ENCODE measurements at regions not wholly inside any gene's neighbourhood (a gene's known extent, or its start where the extent isn't known, plus 50 kb on each side); places are given as distances from the start of the nearest gene placed in this dataset.

DNA sequence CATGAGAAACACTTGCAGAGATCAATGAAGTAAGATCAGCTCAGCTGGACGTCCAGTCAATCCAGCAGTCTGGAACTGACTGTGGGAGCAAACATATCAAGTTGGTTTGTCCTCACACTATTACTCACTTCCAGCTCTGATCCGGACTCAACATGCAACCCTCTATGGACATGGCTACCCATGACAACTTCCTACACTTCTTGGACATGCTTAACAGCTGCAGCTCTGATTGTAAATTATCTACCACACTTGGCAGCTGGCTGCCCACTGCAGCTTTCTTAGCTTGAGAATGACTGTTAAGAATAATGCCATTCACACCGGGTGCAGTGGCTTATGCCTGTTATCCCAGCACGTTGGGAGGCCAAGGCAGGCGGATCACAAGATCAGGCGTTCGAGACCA is 429.8 kb downstream of the EPHA4 start:
- no peak for DNase-seq

- no peak for DNase-seq
These were observed 428.9 kb downstream of the EPHA4 start for GRCh38 chr2:221143231-221143630.

DNA sequence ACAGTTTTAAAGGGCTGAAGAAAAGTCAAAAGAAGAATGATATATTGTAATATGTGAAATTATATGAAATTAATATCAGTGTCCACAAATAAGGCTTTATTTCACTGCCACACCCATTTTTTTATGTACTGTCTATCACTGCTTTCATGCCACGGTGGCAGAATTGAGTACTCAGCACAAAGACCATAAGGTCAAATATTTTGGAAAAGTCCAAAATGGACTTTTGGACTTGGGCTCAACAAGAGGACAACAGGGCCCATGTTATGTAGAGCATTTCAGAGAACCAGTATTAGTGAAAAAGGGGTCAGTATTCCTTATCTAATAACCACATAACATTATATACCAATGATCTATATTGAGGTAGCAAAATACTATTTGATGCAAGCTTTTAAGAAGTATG is 427.2 kb downstream of the EPHA4 start:
- DNase-seq, result no peak

DNA sequence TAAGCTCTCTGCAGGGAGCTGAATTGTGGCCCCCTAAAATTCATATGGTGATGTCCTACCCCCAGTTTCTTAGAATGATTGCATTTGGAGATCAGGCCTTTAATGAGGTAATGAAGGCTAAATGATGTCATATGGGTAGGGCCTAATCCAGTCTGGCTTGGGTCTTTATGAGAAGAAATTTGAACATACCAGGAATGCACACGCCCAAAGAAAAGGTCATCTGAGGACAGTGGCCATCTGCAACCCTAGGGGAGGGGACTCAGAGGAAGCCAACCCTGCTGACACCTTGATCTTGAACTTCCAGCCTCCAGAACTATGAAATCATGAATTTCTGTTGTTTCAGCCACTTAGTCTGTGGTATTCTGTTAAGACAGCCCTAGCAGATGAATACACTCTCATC is 426.7 kb downstream of the EPHA4 start:
- DNase-seq, result no peak

DNA sequence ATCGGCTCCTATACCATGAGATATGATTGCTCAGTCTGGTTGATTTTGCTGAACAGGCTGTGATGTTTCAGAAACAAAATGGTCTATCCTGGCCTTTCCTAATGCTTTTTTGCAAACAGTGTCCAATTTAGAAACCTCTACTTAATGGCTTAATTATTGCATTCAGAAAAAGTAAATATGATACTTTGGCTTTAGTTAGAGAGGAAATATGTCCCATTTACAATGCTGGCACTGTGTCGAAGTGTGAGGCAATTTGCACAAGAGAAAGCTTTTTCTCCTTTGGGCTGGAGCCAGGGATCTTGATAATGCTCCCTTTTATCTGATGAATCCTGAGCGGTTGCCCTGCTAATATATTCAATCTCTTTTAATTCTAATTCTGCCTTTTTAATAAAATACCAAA is 418.9 kb downstream of the EPHA4 start:
- DNase-seq, result peak; percentile 53 to 65

DNA sequence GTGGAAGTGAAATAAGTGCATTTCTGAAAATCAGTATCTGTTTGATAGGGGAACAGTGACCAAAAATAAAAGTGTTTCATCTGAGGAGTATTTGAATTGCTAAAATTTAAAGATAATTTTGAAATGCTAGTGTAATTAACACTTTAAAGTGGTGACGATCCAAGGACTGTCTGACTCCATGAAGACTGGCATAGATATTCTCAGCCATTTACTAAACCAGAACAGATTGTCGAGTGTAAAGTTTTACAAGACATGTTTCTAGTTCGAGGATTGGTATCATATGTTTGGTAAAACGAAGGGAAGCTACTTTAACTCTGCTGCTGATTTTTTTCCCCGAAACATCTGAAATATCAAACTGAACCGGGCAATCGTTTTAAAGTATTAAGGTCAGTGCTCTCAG is 417.9 kb downstream of the EPHA4 start:
- DNase-seq, result no peak

DNA sequence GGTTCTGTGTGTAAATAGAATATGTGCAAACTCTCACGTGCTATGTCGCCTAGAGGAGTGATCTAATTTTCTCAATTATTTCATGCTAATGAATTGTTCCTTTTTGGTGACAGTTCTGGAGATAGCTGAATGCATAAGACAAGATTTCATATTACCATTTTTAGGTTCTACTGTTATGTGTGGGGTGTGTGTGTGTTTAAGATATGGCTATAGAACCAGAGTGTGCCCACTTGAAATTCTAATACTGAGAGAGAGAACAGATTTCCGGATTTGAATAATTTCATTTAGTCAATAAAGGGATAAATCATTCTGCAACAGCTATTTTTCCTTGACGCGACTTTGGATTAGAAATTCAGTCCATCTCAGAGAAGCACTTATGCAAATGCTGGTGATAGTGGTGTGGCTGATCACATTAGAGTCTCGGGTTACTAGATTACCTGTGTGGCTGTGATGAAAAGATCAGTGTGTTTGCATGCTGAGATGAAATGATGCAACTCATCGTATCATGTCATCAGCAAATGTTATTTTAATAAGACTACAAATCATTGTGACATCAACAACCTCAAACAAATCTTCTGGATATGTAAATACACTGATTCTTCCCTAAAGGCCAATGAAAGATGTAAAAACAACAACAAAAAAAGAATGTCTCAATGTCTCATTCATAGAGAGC is 415.9 kb downstream of the EPHA4 start:
- no peak for DNase-seq

GRCh38 chr2:221161186-221161585 is 410.9 kb downstream of the EPHA4 start:
- no peak for DNase-seq

DNA sequence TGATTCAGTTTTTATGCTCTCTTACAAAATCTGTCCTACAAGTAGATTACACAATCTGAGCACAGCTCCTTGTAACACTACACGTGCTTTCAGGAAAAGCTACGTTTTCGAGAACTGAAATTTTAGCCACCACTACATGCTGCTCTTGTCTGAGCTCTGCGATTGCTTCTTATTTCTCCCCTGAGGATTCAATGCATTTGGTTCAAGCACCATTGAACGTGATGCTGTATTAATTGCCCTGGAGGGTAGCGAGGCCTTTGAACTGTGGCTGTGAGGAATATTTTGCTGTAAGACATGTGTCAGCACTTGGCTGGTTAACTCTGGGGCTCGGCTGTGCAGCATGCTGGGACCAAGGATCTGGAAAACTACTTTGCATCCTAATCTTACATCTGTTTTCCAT is 405.8 kb downstream of the EPHA4 start:
- peak in 1 of 2 experiments; percentile 65 for DNase-seq

- peak in 1 of 2 experiments; percentile 20 for DNase-seq
These were observed 404.5 kb downstream of the EPHA4 start for GRCh38 chr2:221167561-221167960.

DNA sequence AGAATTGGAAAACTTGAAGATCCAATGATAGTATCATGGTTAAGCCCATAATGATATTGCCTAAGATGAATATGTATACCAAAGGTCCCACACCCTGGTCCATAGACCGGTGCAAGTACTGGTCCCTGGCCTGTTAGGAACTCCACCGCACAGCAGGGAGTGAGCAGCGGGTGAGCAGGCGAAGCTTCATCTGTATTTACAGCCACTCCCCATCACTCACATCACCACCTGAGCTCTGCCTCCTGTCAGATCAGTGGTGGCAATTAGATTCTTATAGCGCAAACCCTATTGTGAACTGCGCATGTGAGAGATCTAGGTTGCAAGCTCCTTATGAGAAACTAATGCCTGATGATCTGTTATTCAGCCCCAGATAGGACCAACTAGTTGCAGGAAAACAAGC is 402.4 kb downstream of the EPHA4 start:
- no peak for DNase-seq

GRCh38 chr2:221170548-221170947 is 401.6 kb downstream of the EPHA4 start:
- DNase-seq, result no peak

GRCh38 chr2:221176667-221177066 is 395.4 kb downstream of the EPHA4 start:
- peak; percentile 86 to 91 for DNase-seq

GRCh38 chr2:221178139-221178538 is 394.0 kb downstream of the EPHA4 start:
- no peak for DNase-seq

- DNase-seq, result no peak
These were observed 385.2 kb downstream of the EPHA4 start for GRCh38 chr2:221186873-221187272.

- peak in 1 of 2 experiments; percentile 12 for DNase-seq
These were observed 382.6 kb downstream of the EPHA4 start for GRCh38 chr2:221189431-221190067.

DNA sequence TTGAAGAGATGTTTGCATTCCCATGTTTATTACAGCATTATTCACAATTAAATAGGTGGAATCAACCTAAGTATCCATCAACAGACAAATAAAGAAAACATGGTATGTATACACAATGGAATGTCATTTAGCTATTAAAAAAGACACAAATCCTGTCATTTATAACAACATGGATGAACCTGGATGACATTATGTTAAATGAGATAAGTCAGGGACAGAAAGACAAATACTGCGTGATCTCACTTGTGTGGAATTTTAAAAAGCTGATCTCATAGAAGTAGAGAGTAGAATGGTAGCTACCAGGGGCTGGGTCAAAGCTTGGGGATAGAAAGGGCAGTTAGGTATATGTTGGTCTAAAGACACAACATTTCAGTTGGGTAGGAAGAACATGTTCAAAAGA is 376.3 kb downstream of the EPHA4 start:
- no peak for DNase-seq

- DNase-seq, result no peak
These were observed 374.8 kb downstream of the EPHA4 start for GRCh38 chr2:221197225-221197856.

- DNase-seq, result no peak
These were observed 373.8 kb downstream of the EPHA4 start for GRCh38 chr2:221198309-221198708.

DNA sequence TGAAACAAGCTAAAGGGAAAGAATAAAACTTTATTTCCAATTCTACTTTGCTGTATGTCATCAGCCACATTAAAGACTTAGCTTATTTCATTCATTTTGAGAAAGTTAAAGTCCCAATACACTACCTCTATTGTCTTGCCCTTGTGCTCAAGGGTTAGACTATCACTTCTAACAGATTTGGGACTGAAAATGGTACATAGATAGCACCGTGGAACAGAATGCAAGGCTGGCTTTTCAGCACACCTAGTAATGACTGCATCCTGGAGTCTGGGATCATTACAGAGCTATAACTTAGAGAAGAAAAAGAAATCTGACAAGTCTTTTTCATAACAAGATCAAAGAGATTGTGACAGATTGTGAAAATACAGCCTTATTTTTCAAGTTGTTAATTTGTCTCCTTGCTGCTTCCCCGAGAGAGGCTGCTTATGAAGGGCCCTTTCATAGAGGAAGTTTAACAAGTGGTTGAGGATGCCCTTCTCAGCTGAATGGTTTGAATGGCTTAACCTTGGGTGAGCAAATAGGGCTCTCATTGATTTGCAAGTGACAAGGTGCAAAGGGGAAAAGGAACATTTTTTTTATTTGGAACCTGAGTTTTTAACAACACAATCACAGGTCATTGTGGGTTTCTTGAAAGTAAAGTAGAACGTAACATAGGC is 371.8 kb downstream of the EPHA4 start:
- no peak for DNase-seq

GRCh38 chr2:221202431-221202830 is 369.7 kb downstream of the EPHA4 start:
- DNase-seq, result no peak

DNA sequence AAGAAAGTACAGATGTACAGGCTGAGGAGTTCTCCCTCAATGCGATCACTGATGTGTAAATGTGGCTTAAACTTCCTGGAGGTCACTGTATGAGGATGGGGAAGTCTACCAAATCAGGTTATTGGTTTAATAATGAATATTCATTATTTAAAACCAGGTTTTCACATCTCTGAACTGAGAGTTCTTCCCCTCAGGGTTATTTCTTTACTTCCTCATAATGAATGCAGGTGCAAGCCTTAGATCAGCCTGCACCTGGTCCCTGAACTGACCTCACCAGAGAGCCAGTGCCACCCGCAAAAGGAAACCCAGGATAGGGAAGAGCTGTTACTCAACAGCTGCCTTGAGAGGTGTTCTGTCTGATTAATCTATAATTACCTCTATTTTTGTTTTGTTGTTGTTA is 369.0 kb downstream of the EPHA4 start:
- no peak for DNase-seq

GRCh38 chr2:221203856-221204255 is 368.2 kb downstream of the EPHA4 start:
- DNase-seq, result peak in 1 of 2 experiments; percentile 28

DNA sequence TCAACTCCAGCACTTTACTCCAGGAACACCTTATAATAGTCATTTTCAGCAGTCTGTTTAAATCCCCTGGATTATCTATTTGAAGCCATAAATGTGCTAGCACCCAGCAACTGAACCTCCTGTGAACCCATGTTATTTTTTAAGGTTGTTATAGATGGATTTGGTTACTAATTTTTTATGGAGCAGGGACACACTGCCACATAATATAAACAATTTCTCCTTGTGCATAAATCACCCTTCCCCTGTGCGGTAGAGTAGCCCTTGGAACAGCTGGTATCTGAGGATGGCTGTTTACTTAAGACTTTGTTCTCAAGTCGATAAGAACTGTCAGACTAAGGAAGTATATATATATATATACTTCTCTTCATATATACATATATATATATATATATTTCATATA is 367.4 kb downstream of the EPHA4 start:
- peak; percentile 66 to 71 for DNase-seq

All from NCI-H446 (cell line).